Astrocyte of the cerebellum (primary cell): ENCODE measurements at regions not wholly inside any gene's neighbourhood (a gene's known extent, or its start where the extent isn't known, plus 50 kb on each side); places are given as distances from the start of the nearest gene placed in this dataset.
A peak's percentile ranks its signal among the peaks of the same experiment; 100 is the strongest.

Experiments used
- DNase-seq: peaks from one replicate; pipeline ENCODE4 v3.0.0-alpha.2; 2011; ENCODE audit warnings: low read depth
- H3K4me3 ChIP-seq: 2 replicates; pipeline ENCODE4 v1.5.1; 2011; ENCODE audit warnings: mild to moderate bottlenecking, low read depth, low read length, moderate library complexity
- CTCF ChIP-seq: IDR thresholded peaks from 2 replicates; pipeline ENCODE4 v1.5.1; 2012; ENCODE audit warnings: low read length, low read depth, moderate library complexity, mild to moderate bottlenecking; ENCODE audit errors: missing control alignments
- in situ Hi-C: cut with HindIII; loops from 2 replicates; pipeline ENCODE4 v1.10.0; 2017; ENCODE audit warnings: low sequenced_read_pairs

GRCh38 chr6:98117068-98117467 lies 717.3 kb upstream of the POU3F2 start:
- DNase-seq: no peak
- TF ChIP-seq CTCF: no peak
- in situ Hi-C loops: no loop called here
- H3K4me3 ChIP-seq: no peak overlapping the region

GRCh38 chr6:98118397-98119045 lies 715.9 kb upstream of the POU3F2 start:
- peak overlapping the region; percentile 19 for H3K4me3 ChIP-seq
- DNase-seq: no peak
- in situ Hi-C loops: no loop called here
- no peak for TF ChIP-seq CTCF

GRCh38 chr6:98124171-98124570 lies 710.2 kb upstream of the POU3F2 start:
- no peak overlapping the region for H3K4me3 ChIP-seq
- TF ChIP-seq CTCF: no peak
- DNase-seq: peak; percentile 31
- in situ Hi-C loops: no loop called here

GRCh38 chr6:98131290-98131990 lies 702.9 kb upstream of the POU3F2 start:
- no peak for TF ChIP-seq CTCF
- H3K4me3 ChIP-seq: no peak overlapping the region
- in situ Hi-C loops: no loop called here
- DNase-seq: no peak

GRCh38 chr6:98136333-98136732 lies 698.0 kb upstream of the POU3F2 start:
- in situ Hi-C loops: no loop called here
- DNase-seq: no peak
- TF ChIP-seq CTCF: no peak
- H3K4me3 ChIP-seq: no peak overlapping the region

GRCh38 chr6:98137391-98137790 lies 697.0 kb upstream of the POU3F2 start:
- H3K4me3 ChIP-seq: no peak overlapping the region
- in situ Hi-C loops: no loop called here
- no peak for TF ChIP-seq CTCF
- DNase-seq: no peak
